GM23338 (cell line): ENCODE measurements at regions not wholly inside any gene's neighbourhood (a gene's known extent, or its start where the extent isn't known, plus 50 kb on each side); places are given as distances from the start of the nearest gene placed in this dataset.

Source experiments
- EZH2 ChIP-seq: fragments of 200-600 bp; sonication (generic); IDR thresholded peaks from one replicate; pipeline ENCODE4 v1.8.0; 2017; ENCODE audit warnings: antibody characterized with exemption, mild to moderate bottlenecking, low read depth; ENCODE audit not compliant: unreplicated experiment
- TF ChIP-seq, protein P1 (sequence below): IDR thresholded peaks from one replicate; pipeline ENCODE4 v1.6.1; 2018; ENCODE audit warnings: antibody characterized with exemption; ENCODE audit not compliant: unreplicated experiment

DNA sequence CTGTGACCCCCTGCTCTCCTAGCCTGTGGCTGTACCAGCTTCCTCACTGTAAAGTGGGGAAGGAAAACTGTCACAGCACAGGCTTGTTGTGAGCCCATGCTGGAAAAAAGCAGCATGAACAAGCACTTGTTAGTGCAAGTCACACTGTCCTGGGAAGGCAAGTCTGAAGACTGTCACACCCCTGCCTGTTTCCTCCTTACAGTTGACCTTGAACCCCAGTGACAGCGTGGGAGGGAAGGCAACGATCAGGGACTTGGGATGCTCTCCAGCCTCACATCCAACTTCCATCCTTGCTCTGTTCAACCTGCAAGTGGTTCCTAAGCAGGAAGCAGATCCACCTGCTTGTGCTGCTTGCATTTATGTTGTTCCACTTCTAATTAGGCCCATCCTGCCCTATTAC lies 311.3 kb upstream of the KLHL29 start:
- TF ChIP-seq EZH2: no peak
- TF ChIP-seq, protein P1, sequence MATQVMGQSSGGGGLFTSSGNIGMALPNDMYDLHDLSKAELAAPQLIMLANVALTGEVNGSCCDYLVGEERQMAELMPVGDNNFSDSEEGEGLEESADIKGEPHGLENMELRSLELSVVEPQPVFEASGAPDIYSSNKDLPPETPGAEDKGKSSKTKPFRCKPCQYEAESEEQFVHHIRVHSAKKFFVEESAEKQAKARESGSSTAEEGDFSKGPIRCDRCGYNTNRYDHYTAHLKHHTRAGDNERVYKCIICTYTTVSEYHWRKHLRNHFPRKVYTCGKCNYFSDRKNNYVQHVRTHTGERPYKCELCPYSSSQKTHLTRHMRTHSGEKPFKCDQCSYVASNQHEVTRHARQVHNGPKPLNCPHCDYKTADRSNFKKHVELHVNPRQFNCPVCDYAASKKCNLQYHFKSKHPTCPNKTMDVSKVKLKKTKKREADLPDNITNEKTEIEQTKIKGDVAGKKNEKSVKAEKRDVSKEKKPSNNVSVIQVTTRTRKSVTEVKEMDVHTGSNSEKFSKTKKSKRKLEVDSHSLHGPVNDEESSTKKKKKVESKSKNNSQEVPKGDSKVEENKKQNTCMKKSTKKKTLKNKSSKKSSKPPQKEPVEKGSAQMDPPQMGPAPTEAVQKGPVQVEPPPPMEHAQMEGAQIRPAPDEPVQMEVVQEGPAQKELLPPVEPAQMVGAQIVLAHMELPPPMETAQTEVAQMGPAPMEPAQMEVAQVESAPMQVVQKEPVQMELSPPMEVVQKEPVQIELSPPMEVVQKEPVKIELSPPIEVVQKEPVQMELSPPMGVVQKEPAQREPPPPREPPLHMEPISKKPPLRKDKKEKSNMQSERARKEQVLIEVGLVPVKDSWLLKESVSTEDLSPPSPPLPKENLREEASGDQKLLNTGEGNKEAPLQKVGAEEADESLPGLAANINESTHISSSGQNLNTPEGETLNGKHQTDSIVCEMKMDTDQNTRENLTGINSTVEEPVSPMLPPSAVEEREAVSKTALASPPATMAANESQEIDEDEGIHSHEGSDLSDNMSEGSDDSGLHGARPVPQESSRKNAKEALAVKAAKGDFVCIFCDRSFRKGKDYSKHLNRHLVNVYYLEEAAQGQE: no peak
